ENCODE measurements at regions not wholly inside any gene's neighbourhood (a gene's known extent, or its start where the extent isn't known, plus 50 kb on each side); places are given as distances from the start of the nearest gene placed in this dataset.

GRCh38 chr3:113129168-113129567 lies 82.2 kb upstream of the BOC start:
- TF ChIP-seq CTCF (conservative IDR thresholded peaks at IDR 0.05; ENCODE audit: low read depth, low read length) = no peak
- no peak for TF ChIP-seq EZH2 (IDR thresholded peaks at IDR 0.05; ENCODE audit: low read length, unreplicated experiment)
